Endodermal cell (in vitro differentiated cells): ENCODE measurements at regions not wholly inside any gene's neighbourhood (a gene's known extent, or its start where the extent isn't known, plus 50 kb on each side); places are given as distances from the start of the nearest gene placed in this dataset.

Experiments
- DNase-seq: peaks from one replicate; pipeline ENCODE4 v3.0.0-alpha.2; 2017
- H3K27ac ChIP-seq: 2 replicates; pipeline ENCODE4 v1.5.1; 2013; ENCODE audit warnings: mild to moderate bottlenecking, low read depth, low read length, moderate library complexity
- H3K27me3 ChIP-seq: 2 replicates; pipeline ENCODE4 v1.6.1; 2013; ENCODE audit warnings: mild to moderate bottlenecking, low read length, moderate library complexity; ENCODE audit not compliant: insufficient read depth, control insufficient read depth, poor library complexity, severe bottlenecking
- H3K36me3 ChIP-seq: 2 replicates; pipeline ENCODE4 v1.7.0; 2013; ENCODE audit warnings: mild to moderate bottlenecking, low read length, moderate library complexity; ENCODE audit not compliant: control insufficient read depth, insufficient read depth
- H3K4me1 ChIP-seq: one replicate; pipeline ENCODE4 v1.7.0; 2013; ENCODE audit warnings: low read length; ENCODE audit not compliant: control insufficient read depth, insufficient read depth
- H3K4me3 ChIP-seq: 2 replicates; pipeline ENCODE4 v1.5.1; 2013; ENCODE audit warnings: mild to moderate bottlenecking, low read length, moderate library complexity
- H3K9ac ChIP-seq: 2 replicates; pipeline ENCODE4 v1.6.1; 2013; ENCODE audit warnings: mild to moderate bottlenecking, low read length, moderate library complexity; ENCODE audit not compliant: poor library complexity, severe bottlenecking; ENCODE audit errors: extremely low read depth
- H3K9me3 ChIP-seq: 2 replicates; pipeline ENCODE4 v1.6.1; 2013; ENCODE audit warnings: mild to moderate bottlenecking, low read length, moderate library complexity; ENCODE audit not compliant: control insufficient read depth
- H3K27ac Mint-ChIP-seq: 2 replicates; pipeline ENCODE4 v1.8.0; 2020; ENCODE audit warnings: mixed read lengths
- H3K27me3 Mint-ChIP-seq: 2 replicates; pipeline ENCODE4 v1.8.0; 2021; ENCODE audit warnings: mild to moderate bottlenecking, mixed read lengths; ENCODE audit not compliant: insufficient read depth
- H3K36me3 Mint-ChIP-seq: 2 replicates; pipeline ENCODE4 v1.8.0; 2020; ENCODE audit warnings: low read depth, mixed read lengths
- H3K4me1 Mint-ChIP-seq: 2 replicates; pipeline ENCODE4 v1.8.0; 2020; ENCODE audit warnings: mixed read lengths
- H3K4me3 Mint-ChIP-seq: 2 replicates; pipeline ENCODE4 v1.8.0; 2020; ENCODE audit warnings: mild to moderate bottlenecking, moderate library complexity, mixed read lengths
- H3K9me3 Mint-ChIP-seq: 2 replicates; pipeline ENCODE4 v1.8.0; 2020; ENCODE audit warnings: mild to moderate bottlenecking, mixed read lengths
- CTCF ChIP-seq: fragments of 200-600 bp; sonication (generic); conservative IDR thresholded peaks from 2 replicates; pipeline ENCODE4 v1.5.0; 2021; ENCODE audit warnings: antibody characterized with exemption, mild to moderate bottlenecking
- WGBS, 2 experiments: methylation state at CpG; one replicate each; pipeline versions ENCODE4 v1.1.5 to v1.1.7; 2013; ENCODE audit warnings: missing lambda C conversion rate in 2 of 2, mixed read lengths in 1 of 2; ENCODE audit not compliant: insufficient coverage in 1 of 2, insufficient read length in 1 of 2; 5-methylcytosine and 5-hydroxymethylcytosine counted together

DNA sequence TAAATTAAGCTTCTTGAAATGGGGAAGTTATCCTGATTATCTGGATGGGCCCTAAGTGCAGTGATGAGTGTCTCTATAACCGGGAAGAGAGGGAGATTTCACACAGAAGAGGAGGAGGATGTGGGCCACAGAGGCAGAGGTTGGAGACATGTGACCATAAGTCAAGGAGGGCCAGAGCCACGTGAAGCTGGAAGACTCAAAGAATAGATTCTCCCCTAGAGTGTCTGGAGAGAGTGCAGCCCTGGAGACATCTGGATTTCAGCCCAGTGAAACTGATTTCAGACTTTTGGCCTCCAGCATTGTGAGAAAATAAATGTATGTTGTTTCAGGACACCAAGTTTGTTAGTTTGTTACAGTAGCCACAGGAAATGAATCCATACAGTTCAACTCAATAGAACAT lies 442.9 kb downstream of the NTRK2 start:
- no peak for DNase-seq
- Mint-ChIP-seq H3K4me1 (no peaks in the 10 kb centered on the region), H3K36me3 (no peaks in the 10 kb centered on the region), H3K27me3 (peaks cover 7% of the 10 kb centered on the region), H3K4me3 (no peak overlapping the region), H3K9me3 (no peaks in the 10 kb centered on the region), H3K27ac (no peak overlapping the region)
- Histone ChIP-seq H3K27me3 (no peaks in the 10 kb centered on the region), H3K4me1 (no peaks in the 10 kb centered on the region), H3K9me3 (no peaks in the 10 kb centered on the region), H3K4me3 (no peak overlapping the region), H3K36me3 (no peaks in the 10 kb centered on the region), H3K27ac (no peak overlapping the region), H3K9ac (no peak overlapping the region)
- 82 to 84% methylated on average over 2 of the region's 2 CpGs for WGBS, 2 experiments
- no peak for TF ChIP-seq CTCF

DNA sequence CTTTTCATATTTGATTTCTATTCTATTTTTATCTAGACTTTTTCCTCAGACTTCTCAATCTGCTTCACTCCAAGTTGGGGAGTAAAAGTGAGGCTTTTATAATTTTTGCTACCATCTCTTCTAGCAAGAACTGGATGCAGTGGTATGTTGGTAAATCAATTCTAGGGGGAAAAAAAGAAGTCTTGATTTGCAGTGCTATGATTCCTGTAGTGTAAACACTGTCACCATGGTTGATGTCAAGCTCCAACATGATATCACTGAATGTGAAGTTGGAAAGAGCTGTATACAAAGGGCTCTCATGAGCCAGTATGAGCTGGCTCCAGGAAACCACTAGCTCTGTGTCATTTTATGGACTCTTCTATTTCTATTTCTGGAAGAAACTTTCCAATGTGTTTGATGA lies 439.2 kb downstream of the NTRK2 start:
- no peaks in the 10 kb centered on the region for H3K27me3 ChIP-seq
- no peak overlapping the region for H3K9ac ChIP-seq
- no peaks in the 10 kb centered on the region for H3K9me3 Mint-ChIP-seq
- H3K36me3 Mint-ChIP-seq = no peaks in the 10 kb centered on the region
- no peak overlapping the region for H3K27ac ChIP-seq
- TF ChIP-seq CTCF = no peak
- H3K4me1 Mint-ChIP-seq = no peaks in the 10 kb centered on the region
- H3K4me1 ChIP-seq = no peaks in the 10 kb centered on the region
- no peaks in the 10 kb centered on the region for H3K27me3 Mint-ChIP-seq
- no peaks in the 10 kb centered on the region for H3K36me3 ChIP-seq
- no peaks in the 10 kb centered on the region for H3K9me3 ChIP-seq
- no peak overlapping the region for H3K4me3 ChIP-seq
- no peak overlapping the region for H3K27ac Mint-ChIP-seq
- H3K4me3 Mint-ChIP-seq = no peak overlapping the region
- DNase-seq = no peak

DNA sequence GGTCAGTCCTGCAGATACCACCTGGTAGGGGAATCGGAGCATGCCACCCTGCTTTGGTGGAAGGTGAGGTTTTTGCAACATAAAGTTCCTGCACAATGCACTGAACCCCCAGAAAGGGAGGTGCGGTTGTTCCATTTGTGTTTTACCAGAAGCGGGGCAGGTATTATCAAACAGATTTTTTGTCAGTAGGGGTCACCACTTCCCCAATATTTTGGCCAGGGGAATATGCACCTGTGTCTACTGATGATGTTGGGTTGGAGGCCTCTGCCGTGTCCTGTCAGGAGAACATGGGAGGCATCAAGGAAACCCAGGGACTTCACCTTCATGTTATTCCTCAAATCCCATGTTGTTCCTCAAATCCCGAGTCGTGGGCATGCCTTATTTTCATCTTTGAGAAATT lies 438.7 kb downstream of the NTRK2 start:
- H3K9me3 Mint-ChIP-seq = no peaks in the 10 kb centered on the region
- H3K4me1 ChIP-seq = no peaks in the 10 kb centered on the region
- peak; percentile 23 for TF ChIP-seq CTCF
- no peak overlapping the region for H3K27ac Mint-ChIP-seq
- WGBS, 2 experiments = 86 to 89% methylated on average over 4 to 6 of the region's 6 CpGs
- DNase-seq = no peak
- no peak overlapping the region for H3K9ac ChIP-seq
- no peaks in the 10 kb centered on the region for H3K4me1 Mint-ChIP-seq
- H3K27me3 Mint-ChIP-seq = no peaks in the 10 kb centered on the region
- H3K36me3 Mint-ChIP-seq = no peaks in the 10 kb centered on the region
- no peak overlapping the region for H3K4me3 Mint-ChIP-seq
- H3K27ac ChIP-seq = no peak overlapping the region
- H3K4me3 ChIP-seq = no peak overlapping the region
- no peaks in the 10 kb centered on the region for H3K27me3 ChIP-seq
- no peaks in the 10 kb centered on the region for H3K36me3 ChIP-seq
- H3K9me3 ChIP-seq = no peaks in the 10 kb centered on the region
